Lung (tissue), 11 donors: ENCODE measurements at regions not wholly inside any gene's neighbourhood (a gene's known extent, or its start where the extent isn't known, plus 50 kb on each side); places are given as distances from the start of the nearest gene placed in this dataset.

Source experiments
- ATAC-seq: fragments of 200-7000 bp; cut with Tn5 transposase; one replicate; pipeline ENCODE4 v1.9.1; 2020; ENCODE audit warnings: moderate number of reproducible peaks; ENCODE audit not compliant: insufficient read depth, low FRiP score
- DNase-seq, 3 donors: peaks; one replicate each; pipeline ENCODE4 v3.0.0-alpha.2; 2013 to 2017
- H3K27ac ChIP-seq, 2 donors: one replicate each; pipeline ENCODE4 v1.5.1; 2013; ENCODE audit warnings: mild to moderate bottlenecking in 2 of 2, moderate library complexity in 2 of 2, control low read depth in 1 of 2, inconsistent platforms in 1 of 2, low read depth in 1 of 2, low read length in 1 of 2
- H3K27me3 ChIP-seq, 3 donors: one replicate each; pipeline ENCODE4 v1.5.1; 2013; ENCODE audit warnings: low read length in 2 of 3; ENCODE audit not compliant: control insufficient read depth in 3 of 3, insufficient read depth in 3 of 3
- H3K36me3 ChIP-seq, 4 donors: one replicate each; pipeline ENCODE4 v1.5.1; 2013; ENCODE audit warnings: low read length in 4 of 4, mild to moderate bottlenecking in 1 of 4, moderate library complexity in 1 of 4; ENCODE audit not compliant: control insufficient read depth in 4 of 4, insufficient read depth in 4 of 4
- H3K4me1 ChIP-seq, 5 donors: one replicate each; pipeline ENCODE4 v1.5.1; 2013; ENCODE audit warnings: low read length in 5 of 5, mild to moderate bottlenecking in 2 of 5, moderate library complexity in 1 of 5; ENCODE audit not compliant: control insufficient read depth in 5 of 5, insufficient read depth in 5 of 5
- H3K4me3 ChIP-seq: one replicate; pipeline ENCODE4 v1.5.1; 2013; ENCODE audit warnings: mild to moderate bottlenecking, control low read depth, moderate library complexity
- H3K9ac ChIP-seq, 2 donors: one replicate each; pipeline ENCODE4 v1.5.1; 2013; ENCODE audit warnings: low read length in 2 of 2, control low read depth in 1 of 2; ENCODE audit not compliant: insufficient read depth in 1 of 2
- H3K9me3 ChIP-seq, 4 donors: one replicate each; pipeline ENCODE4 v1.5.1; 2013; ENCODE audit warnings: low read length in 3 of 4, mild to moderate bottlenecking in 1 of 4, moderate library complexity in 1 of 4; ENCODE audit not compliant: control insufficient read depth in 4 of 4, insufficient read depth in 3 of 4
- WGBS, 2 donors: extraction: QIAGEN DNeasy Blood & Tissue Kit; methylation state at CpG; one replicate each; pipeline ENCODE4 v1.1.7; 2013; 5-methylcytosine and 5-hydroxymethylcytosine counted together
- TF ChIP-seq, protein P1 (sequence below): IDR thresholded peaks from 2 replicates; pipeline ENCODE4 v1.5.1; 2012; ENCODE audit warnings: mild to moderate bottlenecking; ENCODE audit errors: control extremely low read depth, extremely low read depth
- donor health status: control.
- donor health status: control.
- donor health status: Bipolar disorder and iron deficiency.
- donor health status: healthy.
- donor health status: DM: yes; HTN: yes; CAD: no.

- WGBS, 2 donors = 94 to 95% methylated on average over 2 of the region's 2 CpGs
- TF ChIP-seq, protein P1, sequence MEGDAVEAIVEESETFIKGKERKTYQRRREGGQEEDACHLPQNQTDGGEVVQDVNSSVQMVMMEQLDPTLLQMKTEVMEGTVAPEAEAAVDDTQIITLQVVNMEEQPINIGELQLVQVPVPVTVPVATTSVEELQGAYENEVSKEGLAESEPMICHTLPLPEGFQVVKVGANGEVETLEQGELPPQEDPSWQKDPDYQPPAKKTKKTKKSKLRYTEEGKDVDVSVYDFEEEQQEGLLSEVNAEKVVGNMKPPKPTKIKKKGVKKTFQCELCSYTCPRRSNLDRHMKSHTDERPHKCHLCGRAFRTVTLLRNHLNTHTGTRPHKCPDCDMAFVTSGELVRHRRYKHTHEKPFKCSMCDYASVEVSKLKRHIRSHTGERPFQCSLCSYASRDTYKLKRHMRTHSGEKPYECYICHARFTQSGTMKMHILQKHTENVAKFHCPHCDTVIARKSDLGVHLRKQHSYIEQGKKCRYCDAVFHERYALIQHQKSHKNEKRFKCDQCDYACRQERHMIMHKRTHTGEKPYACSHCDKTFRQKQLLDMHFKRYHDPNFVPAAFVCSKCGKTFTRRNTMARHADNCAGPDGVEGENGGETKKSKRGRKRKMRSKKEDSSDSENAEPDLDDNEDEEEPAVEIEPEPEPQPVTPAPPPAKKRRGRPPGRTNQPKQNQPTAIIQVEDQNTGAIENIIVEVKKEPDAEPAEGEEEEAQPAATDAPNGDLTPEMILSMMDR = no peak
These were observed 291.8 kb downstream of the EDEM1 start for GRCh38 chr3:5479229-5479799.

DNA sequence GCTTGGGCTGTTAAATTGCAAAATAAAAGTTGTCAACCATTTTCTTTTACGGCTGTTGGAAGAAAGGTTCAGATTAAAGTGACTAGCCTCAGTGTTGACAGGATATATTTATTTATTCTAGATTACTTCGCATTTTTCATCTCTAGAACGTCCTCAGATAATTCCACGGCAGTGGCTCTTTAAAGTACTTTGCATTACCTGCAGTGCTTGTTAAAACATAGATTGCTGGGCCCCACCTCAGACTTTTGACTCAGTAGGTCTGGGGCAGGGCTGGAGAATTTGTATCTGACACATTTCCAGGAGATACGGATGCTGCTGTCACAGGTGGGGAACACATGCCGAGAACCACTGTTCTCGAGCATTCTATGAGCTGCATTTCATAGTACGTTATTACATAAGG is 292.7 kb downstream of the EDEM1 start:
- H3K27ac ChIP-seq = no peak overlapping the region
- H3K4me1 ChIP-seq = no peaks in the 10 kb centered on the region
- H3K36me3 ChIP-seq = no peaks in the 10 kb centered on the region
- H3K9ac ChIP-seq = no peak overlapping the region
- TF ChIP-seq, protein P1 = no peak
- no peak for ATAC-seq
- no peak overlapping the region for H3K4me3 ChIP-seq
- DNase-seq = no peak
- 82 to 90% methylated on average over 8 of the region's 8 CpGs for WGBS, 2 donors
- H3K9me3 ChIP-seq = no peaks in the 10 kb centered on the region
- no peaks in the 10 kb centered on the region for H3K27me3 ChIP-seq

More at GRCh38 chr3:5479229-5479799, 291.8 kb downstream of the EDEM1 start:
- H3K9me3 ChIP-seq = no peaks in the 10 kb centered on the region
- H3K9ac ChIP-seq = no peak overlapping the region
- no peaks in the 10 kb centered on the region for H3K4me1 ChIP-seq
- no peak overlapping the region for H3K27ac ChIP-seq
- no peaks in the 10 kb centered on the region for H3K27me3 ChIP-seq
- no peak for ATAC-seq
- DNase-seq = no peak
- no peak overlapping the region for H3K4me3 ChIP-seq
- no peaks in the 10 kb centered on the region for H3K36me3 ChIP-seq

DNA sequence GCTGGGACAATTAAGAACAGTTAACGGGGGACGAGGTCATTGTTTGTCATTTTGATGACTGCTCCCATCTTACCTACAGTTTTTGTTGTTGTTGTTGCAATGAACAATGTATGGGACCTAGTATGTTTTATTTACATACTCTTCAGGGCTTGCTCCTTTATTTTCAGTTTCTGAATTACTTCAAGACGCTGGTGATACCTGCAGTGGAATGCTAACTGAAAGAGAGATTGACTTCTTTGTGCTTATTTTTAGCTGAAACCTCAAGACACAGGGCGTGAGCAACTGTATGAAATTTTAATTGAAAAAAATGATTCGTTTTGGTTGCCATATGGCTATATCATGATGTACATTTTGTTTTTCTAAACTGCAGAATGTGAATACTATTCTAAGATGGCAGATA is 297.9 kb downstream of the EDEM1 start:
- no peak for ATAC-seq
- no peaks in the 10 kb centered on the region for H3K9me3 ChIP-seq
- H3K4me1 ChIP-seq = no peaks in the 10 kb centered on the region
- 77 to 89% methylated on average over 5 of the region's 5 CpGs for WGBS, 2 donors
- no peaks in the 10 kb centered on the region for H3K27me3 ChIP-seq
- no peak for DNase-seq
- no peak overlapping the region for H3K4me3 ChIP-seq
- no peaks in the 10 kb centered on the region for H3K36me3 ChIP-seq
- H3K9ac ChIP-seq = no peak overlapping the region
- TF ChIP-seq, protein P1 = no peak
- no peak overlapping the region for H3K27ac ChIP-seq

GRCh38 chr3:5488771-5489170 is 301.3 kb downstream of the EDEM1 start:
- WGBS, 2 donors = 92 to 95% methylated on average over 7 of the region's 7 CpGs

More at GRCh38 chr3:5488771-5489170, 301.3 kb downstream of the EDEM1 start:
- no peak overlapping the region for H3K9ac ChIP-seq
- no peaks in the 10 kb centered on the region for H3K27me3 ChIP-seq
- no peaks in the 10 kb centered on the region for H3K9me3 ChIP-seq
- TF ChIP-seq, protein P1 = no peak
- DNase-seq (no peak), ATAC-seq (no peak)
- H3K27ac ChIP-seq = no peak overlapping the region
- H3K4me3 ChIP-seq = no peak overlapping the region
- no peaks in the 10 kb centered on the region for H3K36me3 ChIP-seq
- no peaks in the 10 kb centered on the region for H3K4me1 ChIP-seq
